ENCODE measurements at regions not wholly inside any gene's neighbourhood (a gene's known extent, or its start where the extent isn't known, plus 50 kb on each side); places are given as distances from the start of the nearest gene placed in this dataset.

DNA sequence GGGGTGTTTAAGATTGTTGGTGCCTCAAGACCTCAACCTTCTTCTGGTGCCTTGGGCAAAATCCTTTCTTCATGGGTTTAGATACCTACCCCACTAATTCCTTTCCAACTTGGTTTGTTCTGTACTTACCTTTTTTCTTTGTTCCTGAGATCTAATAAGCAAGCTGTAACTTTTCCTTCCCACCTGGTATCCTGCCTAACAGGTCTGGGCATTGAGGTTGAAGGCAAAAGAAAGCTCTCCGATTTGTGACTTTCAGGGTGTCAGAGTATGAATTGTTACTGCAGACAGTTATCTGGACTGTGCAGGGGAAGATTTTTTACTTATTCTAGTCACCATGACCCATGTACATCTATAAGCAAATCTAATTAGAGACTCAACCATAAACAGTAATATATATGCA is 162.6 kb upstream of the DMRT1 start (continued):
- TF ChIP-seq, protein P1, sequence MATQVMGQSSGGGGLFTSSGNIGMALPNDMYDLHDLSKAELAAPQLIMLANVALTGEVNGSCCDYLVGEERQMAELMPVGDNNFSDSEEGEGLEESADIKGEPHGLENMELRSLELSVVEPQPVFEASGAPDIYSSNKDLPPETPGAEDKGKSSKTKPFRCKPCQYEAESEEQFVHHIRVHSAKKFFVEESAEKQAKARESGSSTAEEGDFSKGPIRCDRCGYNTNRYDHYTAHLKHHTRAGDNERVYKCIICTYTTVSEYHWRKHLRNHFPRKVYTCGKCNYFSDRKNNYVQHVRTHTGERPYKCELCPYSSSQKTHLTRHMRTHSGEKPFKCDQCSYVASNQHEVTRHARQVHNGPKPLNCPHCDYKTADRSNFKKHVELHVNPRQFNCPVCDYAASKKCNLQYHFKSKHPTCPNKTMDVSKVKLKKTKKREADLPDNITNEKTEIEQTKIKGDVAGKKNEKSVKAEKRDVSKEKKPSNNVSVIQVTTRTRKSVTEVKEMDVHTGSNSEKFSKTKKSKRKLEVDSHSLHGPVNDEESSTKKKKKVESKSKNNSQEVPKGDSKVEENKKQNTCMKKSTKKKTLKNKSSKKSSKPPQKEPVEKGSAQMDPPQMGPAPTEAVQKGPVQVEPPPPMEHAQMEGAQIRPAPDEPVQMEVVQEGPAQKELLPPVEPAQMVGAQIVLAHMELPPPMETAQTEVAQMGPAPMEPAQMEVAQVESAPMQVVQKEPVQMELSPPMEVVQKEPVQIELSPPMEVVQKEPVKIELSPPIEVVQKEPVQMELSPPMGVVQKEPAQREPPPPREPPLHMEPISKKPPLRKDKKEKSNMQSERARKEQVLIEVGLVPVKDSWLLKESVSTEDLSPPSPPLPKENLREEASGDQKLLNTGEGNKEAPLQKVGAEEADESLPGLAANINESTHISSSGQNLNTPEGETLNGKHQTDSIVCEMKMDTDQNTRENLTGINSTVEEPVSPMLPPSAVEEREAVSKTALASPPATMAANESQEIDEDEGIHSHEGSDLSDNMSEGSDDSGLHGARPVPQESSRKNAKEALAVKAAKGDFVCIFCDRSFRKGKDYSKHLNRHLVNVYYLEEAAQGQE (IDR thresholded peaks at IDR 0.05) = no peak

DNA sequence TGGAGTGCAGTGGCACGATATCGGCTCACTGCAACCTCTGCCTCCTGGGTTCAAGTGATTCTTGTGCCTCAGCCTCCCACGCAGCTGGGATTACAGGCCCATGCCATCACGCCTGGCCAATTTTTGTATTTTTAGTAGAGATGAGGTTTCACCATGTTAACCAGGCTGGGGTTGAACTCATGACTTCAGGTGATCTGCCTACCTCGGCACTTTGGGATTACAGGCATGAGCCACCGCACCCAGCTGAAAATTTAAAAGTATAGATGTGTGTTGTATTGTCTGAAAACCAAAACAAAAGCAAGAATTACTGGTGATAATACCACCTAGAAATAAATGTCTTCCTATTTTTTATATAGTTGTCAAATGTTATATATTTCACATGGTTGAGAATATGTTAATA is 162.0 kb upstream of the DMRT1 start:
- TF ChIP-seq YY1 (IDR thresholded peaks at IDR 0.05) (no peak), HNF4A (conservative IDR thresholded peaks at IDR 0.05) (no peak), RXRA (IDR thresholded peaks at IDR 0.05) (no peak), NR2F2 (IDR thresholded peaks at IDR 0.05) (no peak), FOXA1 (IDR thresholded peaks at IDR 0.05) (no peak), RAD21 (IDR thresholded peaks at IDR 0.05) (no peak), SP1 (IDR thresholded peaks at IDR 0.05) (no peak), GABPA (IDR thresholded peaks at IDR 0.05 in 1 of 2, conservative IDR thresholded peaks at IDR 0.05 in 1 of 2) (no peak), FOXA2 (IDR thresholded peaks at IDR 0.05) (no peak), HNF4G (IDR thresholded peaks at IDR 0.05) (no peak)
- TF ChIP-seq, protein P2, sequence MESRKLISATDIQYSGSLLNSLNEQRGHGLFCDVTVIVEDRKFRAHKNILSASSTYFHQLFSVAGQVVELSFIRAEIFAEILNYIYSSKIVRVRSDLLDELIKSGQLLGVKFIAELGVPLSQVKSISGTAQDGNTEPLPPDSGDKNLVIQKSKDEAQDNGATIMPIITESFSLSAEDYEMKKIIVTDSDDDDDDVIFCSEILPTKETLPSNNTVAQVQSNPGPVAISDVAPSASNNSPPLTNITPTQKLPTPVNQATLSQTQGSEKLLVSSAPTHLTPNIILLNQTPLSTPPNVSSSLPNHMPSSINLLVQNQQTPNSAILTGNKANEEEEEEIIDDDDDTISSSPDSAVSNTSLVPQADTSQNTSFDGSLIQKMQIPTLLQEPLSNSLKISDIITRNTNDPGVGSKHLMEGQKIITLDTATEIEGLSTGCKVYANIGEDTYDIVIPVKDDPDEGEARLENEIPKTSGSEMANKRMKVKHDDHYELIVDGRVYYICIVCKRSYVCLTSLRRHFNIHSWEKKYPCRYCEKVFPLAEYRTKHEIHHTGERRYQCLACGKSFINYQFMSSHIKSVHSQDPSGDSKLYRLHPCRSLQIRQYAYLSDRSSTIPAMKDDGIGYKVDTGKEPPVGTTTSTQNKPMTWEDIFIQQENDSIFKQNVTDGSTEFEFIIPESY (IDR thresholded peaks at IDR 0.05) = no peak
- no peaks in the 10 kb centered on the region for H3K36me3 ChIP-seq (ENCODE audit: control insufficient read depth in 4 of 4, insufficient read depth in 3 of 4, low read depth in 1 of 4, low read length in 3 of 4)
- 96% methylated on average over 6 of the region's 6 CpGs for WGBS
- H3K9ac ChIP-seq (ENCODE audit: low read depth in 1 of 2, low read length in 2 of 2) = no peak overlapping the region
- H3K4me3 ChIP-seq (ENCODE audit: low read depth in 1 of 3, low read length in 3 of 3) = no peak overlapping the region
- H3K27ac ChIP-seq (ENCODE audit: low read depth in 1 of 2, low read length in 2 of 2) = peak overlapping the region in 1 of 2 donors; percentile 47
- no peaks in the 10 kb centered on the region for H3K9me3 ChIP-seq (ENCODE audit: control insufficient read depth in 4 of 4, low read length in 3 of 4)
- no peak for DNase-seq (ENCODE audit: low spot score)
- H3K27me3 ChIP-seq (ENCODE audit: control insufficient read depth in 4 of 4, insufficient read depth in 4 of 4, low read length in 3 of 4) = no peaks in the 10 kb centered on the region
- peaks cover 4 to 29% (median 7%) of the 10 kb centered on the region in 4 donors for H3K4me1 ChIP-seq (ENCODE audit: control insufficient read depth in 4 of 4, insufficient read depth in 4 of 4, low read length in 3 of 4)

DNA sequence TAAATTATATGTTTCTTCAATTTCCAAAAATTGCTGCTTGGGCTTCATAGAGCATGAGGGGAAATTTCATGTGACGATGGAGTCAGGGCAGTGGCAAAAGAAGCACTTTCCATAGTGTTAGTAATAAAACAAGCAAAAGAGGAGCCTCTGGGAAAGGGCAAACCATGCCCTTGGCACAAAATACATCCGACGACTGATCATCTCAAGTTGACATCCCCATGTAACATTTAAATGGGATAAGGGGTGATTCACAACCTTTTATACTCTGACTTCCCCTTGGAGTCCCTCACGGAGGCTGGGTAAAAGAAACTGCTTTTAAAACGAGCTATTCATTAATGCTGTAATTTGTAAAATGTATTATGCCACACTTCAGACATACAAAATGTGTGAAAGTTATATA is 161.4 kb upstream of the DMRT1 start:
- TF ChIP-seq RAD21 (IDR thresholded peaks at IDR 0.05) = no peak
- TF ChIP-seq, protein P3, sequence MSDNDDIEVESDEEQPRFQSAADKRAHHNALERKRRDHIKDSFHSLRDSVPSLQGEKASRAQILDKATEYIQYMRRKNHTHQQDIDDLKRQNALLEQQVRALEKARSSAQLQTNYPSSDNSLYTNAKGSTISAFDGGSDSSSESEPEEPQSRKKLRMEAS (IDR thresholded peaks at IDR 0.05) = no peak
- no peak for TF ChIP-seq GABPA (IDR thresholded peaks at IDR 0.05 in 1 of 2, conservative IDR thresholded peaks at IDR 0.05 in 1 of 2)
- no peak for TF ChIP-seq HNF4A (conservative IDR thresholded peaks at IDR 0.05)
- TF ChIP-seq JUND (IDR thresholded peaks at IDR 0.05) = no peak
- no peak for TF ChIP-seq HNF4G (IDR thresholded peaks at IDR 0.05)
- TF ChIP-seq YY1 (IDR thresholded peaks at IDR 0.05) = no peak
- no peak for TF ChIP-seq FOXA2 (IDR thresholded peaks at IDR 0.05)
- TF ChIP-seq TAF1 (conservative IDR thresholded peaks at IDR 0.05) = no peak
- TF ChIP-seq, protein P4, sequence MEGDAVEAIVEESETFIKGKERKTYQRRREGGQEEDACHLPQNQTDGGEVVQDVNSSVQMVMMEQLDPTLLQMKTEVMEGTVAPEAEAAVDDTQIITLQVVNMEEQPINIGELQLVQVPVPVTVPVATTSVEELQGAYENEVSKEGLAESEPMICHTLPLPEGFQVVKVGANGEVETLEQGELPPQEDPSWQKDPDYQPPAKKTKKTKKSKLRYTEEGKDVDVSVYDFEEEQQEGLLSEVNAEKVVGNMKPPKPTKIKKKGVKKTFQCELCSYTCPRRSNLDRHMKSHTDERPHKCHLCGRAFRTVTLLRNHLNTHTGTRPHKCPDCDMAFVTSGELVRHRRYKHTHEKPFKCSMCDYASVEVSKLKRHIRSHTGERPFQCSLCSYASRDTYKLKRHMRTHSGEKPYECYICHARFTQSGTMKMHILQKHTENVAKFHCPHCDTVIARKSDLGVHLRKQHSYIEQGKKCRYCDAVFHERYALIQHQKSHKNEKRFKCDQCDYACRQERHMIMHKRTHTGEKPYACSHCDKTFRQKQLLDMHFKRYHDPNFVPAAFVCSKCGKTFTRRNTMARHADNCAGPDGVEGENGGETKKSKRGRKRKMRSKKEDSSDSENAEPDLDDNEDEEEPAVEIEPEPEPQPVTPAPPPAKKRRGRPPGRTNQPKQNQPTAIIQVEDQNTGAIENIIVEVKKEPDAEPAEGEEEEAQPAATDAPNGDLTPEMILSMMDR (IDR thresholded peaks at IDR 0.05; ENCODE audit: low read depth, low read length, missing input control) = no peak
- peak overlapping the region in 1 of 2 donors; percentile 47 for H3K27ac ChIP-seq (ENCODE audit: low read depth in 1 of 2, low read length in 2 of 2)
- WGBS = 58% methylated on average over 5 of the region's 5 CpGs

More for the DNA sequence above, 161.4 kb upstream of the DMRT1 start:
- H3K4me1 ChIP-seq (ENCODE audit: control insufficient read depth in 4 of 4, insufficient read depth in 4 of 4, low read length in 3 of 4) = peaks cover 4 to 29% (median 7%) of the 10 kb centered on the region in 4 donors
- no peak overlapping the region for H3K4me3 ChIP-seq (ENCODE audit: low read depth in 1 of 3, low read length in 3 of 3)
- H3K9me3 ChIP-seq (ENCODE audit: control insufficient read depth in 4 of 4, low read length in 3 of 4) = no peaks in the 10 kb centered on the region
- no peaks in the 10 kb centered on the region for H3K36me3 ChIP-seq (ENCODE audit: control insufficient read depth in 4 of 4, insufficient read depth in 3 of 4, low read depth in 1 of 4, low read length in 3 of 4)
- H3K27me3 ChIP-seq (ENCODE audit: control insufficient read depth in 4 of 4, insufficient read depth in 4 of 4, low read length in 3 of 4) = no peaks in the 10 kb centered on the region
- H3K9ac ChIP-seq (ENCODE audit: low read depth in 1 of 2, low read length in 2 of 2) = no peak overlapping the region
- no peak for DNase-seq (ENCODE audit: low spot score)
